ENCODE measurements at regions not wholly inside any gene's neighbourhood (a gene's known extent, or its start where the extent isn't known, plus 50 kb on each side); places are given as distances from the start of the nearest gene placed in this dataset.
"Not testable (repeated sequence)": the region's sequence is repeated elsewhere in the genome, so short reads cannot be mapped to it uniquely, and the experiment has no call there.

- no peak for ATAC-seq (ENCODE audit: low FRiP score)
- DNase-seq (ENCODE audit: low spot score), result no peak
- TF ChIP-seq CTCF (IDR thresholded peaks at IDR 0.05), result no peak
Measured at GRCh38 chr10:22825841-22826240, 102.0 kb upstream of the ARMC3 start.

- no peak for ATAC-seq (ENCODE audit: low FRiP score)
- no peak for DNase-seq (ENCODE audit: low spot score)
- TF ChIP-seq CTCF (IDR thresholded peaks at IDR 0.05), result no peak
Measured at GRCh38 chr10:22824984-22825383, 102.9 kb upstream of the ARMC3 start.

GRCh38 chr10:22824520-22824919 is 103.3 kb upstream of the ARMC3 start:
- no peak for TF ChIP-seq CTCF (IDR thresholded peaks at IDR 0.05)
- ATAC-seq (ENCODE audit: low FRiP score) (no peak), DNase-seq (ENCODE audit: low spot score) (no peak)

- no peak for TF ChIP-seq CTCF (IDR thresholded peaks at IDR 0.05)
- DNase-seq (ENCODE audit: low spot score), result no peak
- no peak for ATAC-seq (ENCODE audit: low FRiP score)
Measured at GRCh38 chr10:22823109-22823508, 104.7 kb upstream of the ARMC3 start.

GRCh38 chr10:22821921-22822320 is 105.9 kb upstream of the ARMC3 start:
- not testable (repeated sequence) for ATAC-seq (ENCODE audit: low FRiP score); DNase-seq (ENCODE audit: low spot score)

- no peak for TF ChIP-seq CTCF (IDR thresholded peaks at IDR 0.05)
- no peak for DNase-seq (ENCODE audit: low spot score)
- no peak for ATAC-seq (ENCODE audit: low FRiP score)
Measured at GRCh38 chr10:22821501-22821900, 106.4 kb upstream of the ARMC3 start.

- TF ChIP-seq CTCF (IDR thresholded peaks at IDR 0.05), result no peak
- no peak for DNase-seq (ENCODE audit: low spot score)
- peak; percentile 41 for ATAC-seq (ENCODE audit: low FRiP score)
Measured at GRCh38 chr10:22816298-22816653, 101.9 kb upstream of the PIP4K2A start.
